Gastroesophageal sphincter (tissue), 4 donors: ENCODE measurements at regions not wholly inside any gene's neighbourhood (a gene's known extent, or its start where the extent isn't known, plus 50 kb on each side); places are given as distances from the start of the nearest gene placed in this dataset.

Experiments
- ATAC-seq: fragments of 150-250 bp; one replicate; pipeline ENCODE4 v1.9.1; 2016; ENCODE audit warnings: mild to moderate bottlenecking, moderate library complexity
- H3K27ac ChIP-seq, 4 donors: fragments of 200-600 bp; sonication (generic) in 3 of 4; 1 replicate in 3 of 4; 2 replicates in 1 of 4; pipeline ENCODE4 v1.5.1; 2016 to 2019
- H3K27me3 ChIP-seq: fragments of 200-600 bp; sonication (generic); one replicate; pipeline ENCODE4 v1.5.1; 2019
- H3K36me3 ChIP-seq, 2 donors: fragments of 200-600 bp; sonication (generic); one replicate each; pipeline ENCODE4 v1.5.1; 2019; ENCODE audit warnings: control low read depth in 1 of 2
- H3K4me1 ChIP-seq, 3 donors: fragments of 200-600 bp; sonication (generic); 1 replicate in 2 of 3; 2 replicates in 1 of 3; pipeline ENCODE4 v1.5.1; 2016 to 2019; ENCODE audit warnings: control low read depth in 2 of 3
- H3K4me3 ChIP-seq, 2 donors: fragments of 200-600 bp; sonication (generic); one replicate each; pipeline ENCODE4 v1.5.1; 2019; ENCODE audit warnings: mild to moderate bottlenecking in 1 of 2, moderate library complexity in 1 of 2
- H3K9me3 ChIP-seq, 3 donors: fragments of 200-600 bp; sonication (generic); one replicate each; pipeline ENCODE4 v1.5.1; 2017 to 2019; ENCODE audit warnings: control low read depth in 2 of 3
- CTCF ChIP-seq, 4 experiments: fragments of 200-600 bp in 2 of 4; fragments of 450-650 bp in 2 of 4; sonication (generic) in 1 of 4; IDR thresholded peaks; one replicate each; pipeline ENCODE4 v1.5.1; 2017 to 2019; ENCODE audit warnings: antibody characterized with exemption in 4 of 4, mild to moderate bottlenecking in 2 of 4, moderate library complexity in 2 of 4
- EP300 ChIP-seq: sonication (generic); formaldehyde crosslinking; IDR thresholded peaks from one replicate; pipeline ENCODE4 v1.6.1; 2017; ENCODE audit warnings: antibody characterized with exemption, mild to moderate bottlenecking
- POLR2A ChIP-seq, 2 donors: fragments of 450-650 bp; IDR thresholded peaks; one replicate each; pipeline ENCODE4 v1.6.1; 2017; ENCODE audit warnings: antibody characterized with exemption in 2 of 2, mild to moderate bottlenecking in 2 of 2, moderate library complexity in 1 of 2
- POLR2AphosphoS5 ChIP-seq: sonication (generic); formaldehyde crosslinking; IDR thresholded peaks from one replicate; pipeline ENCODE4 v1.6.1; 2017; ENCODE audit warnings: antibody characterized with exemption
- WGBS, 2 donors: methylation state at CpG; one replicate each; pipeline ENCODE4 v1.1.5; 2018; ENCODE audit warnings: low coverage in 1 of 2; 5-methylcytosine and 5-hydroxymethylcytosine counted together

- Histone ChIP-seq H3K4me1 (no peaks in the 10 kb centered on the region), H3K27me3 (no peaks in the 10 kb centered on the region), H3K4me3 (no peak overlapping the region), H3K9me3 (no peaks in the 10 kb centered on the region), H3K36me3 (no peaks in the 10 kb centered on the region), H3K27ac (no peak overlapping the region)
- 51 to 64% methylated on average over 3 of the region's 3 CpGs for WGBS, 2 donors
- TF ChIP-seq POLR2A (IDR thresholded peaks at IDR 0.05): no peak
- TF ChIP-seq CTCF (IDR thresholded peaks at IDR 0.05): no peak
- TF ChIP-seq POLR2AphosphoS5: no peak
- no peak for TF ChIP-seq EP300
- no peak for ATAC-seq
Observed at GRCh38 chr5:97735209-97735608, 552.2 kb upstream of the RIOK2 start.

- Histone ChIP-seq H3K27me3 (no peaks in the 10 kb centered on the region), H3K9me3 (no peaks in the 10 kb centered on the region), H3K4me3 (no peak overlapping the region), H3K27ac (no peak overlapping the region), H3K36me3 (no peaks in the 10 kb centered on the region), H3K4me1 (no peaks in the 10 kb centered on the region)
- WGBS, 2 donors: 83 to 96% methylated on average over 4 to 6 of the region's 6 CpGs
- no peak for TF ChIP-seq POLR2AphosphoS5
- no peak for TF ChIP-seq POLR2A (IDR thresholded peaks at IDR 0.05)
- no peak for TF ChIP-seq EP300
- no peak for TF ChIP-seq CTCF (IDR thresholded peaks at IDR 0.05)
- no peak for ATAC-seq
Observed at GRCh38 chr5:97737608-97738007, 554.6 kb upstream of the RIOK2 start.

- H3K4me1 ChIP-seq: no peaks in the 10 kb centered on the region
- no peak overlapping the region for H3K4me3 ChIP-seq
- ATAC-seq: no peak
- H3K9me3 ChIP-seq: peaks cover 0 to 7% (median 0%) of the 10 kb centered on the region in 3 donors
- no peaks in the 10 kb centered on the region for H3K27me3 ChIP-seq
- H3K27ac ChIP-seq: no peak overlapping the region
- no peak for TF ChIP-seq EP300
- TF ChIP-seq CTCF (IDR thresholded peaks at IDR 0.05): no peak
- TF ChIP-seq POLR2AphosphoS5: no peak
- no peak for TF ChIP-seq POLR2A (IDR thresholded peaks at IDR 0.05)
- no peaks in the 10 kb centered on the region for H3K36me3 ChIP-seq
- WGBS, 2 donors: 61 to 92% methylated on average over 3 to 4 of the region's 4 CpGs
Observed at GRCh38 chr5:97745817-97746216, 562.8 kb upstream of the RIOK2 start.

- H3K36me3 ChIP-seq: no peaks in the 10 kb centered on the region
- 74 to 100% methylated on average over 2 of the region's 2 CpGs for WGBS, 2 donors
- no peak for ATAC-seq
- H3K27me3 ChIP-seq: no peaks in the 10 kb centered on the region
- TF ChIP-seq POLR2A (IDR thresholded peaks at IDR 0.05): no peak
- TF ChIP-seq CTCF (IDR thresholded peaks at IDR 0.05): no peak
- no peak for TF ChIP-seq EP300
- TF ChIP-seq POLR2AphosphoS5: no peak
- H3K27ac ChIP-seq: no peak overlapping the region
- H3K4me3 ChIP-seq: no peak overlapping the region
- peaks cover 0 to under 1% (median 0%) of the 10 kb centered on the region in 3 donors for H3K9me3 ChIP-seq
- H3K4me1 ChIP-seq: no peaks in the 10 kb centered on the region
Observed at GRCh38 chr5:97750576-97750975, 567.5 kb upstream of the RIOK2 start.

- Histone ChIP-seq H3K4me1 (no peaks in the 10 kb centered on the region), H3K4me3 (no peak overlapping the region), H3K36me3 (no peaks in the 10 kb centered on the region), H3K27ac (no peak overlapping the region), H3K9me3 (no peaks in the 10 kb centered on the region), H3K27me3 (no peaks in the 10 kb centered on the region)
- TF ChIP-seq CTCF (IDR thresholded peaks at IDR 0.05) (no peak), POLR2A (IDR thresholded peaks at IDR 0.05) (no peak), POLR2AphosphoS5 (no peak), EP300 (no peak)
- ATAC-seq: no peak
- WGBS, 2 donors: 36% methylated on average over 1 of the region's 1 CpG
Observed at GRCh38 chr5:97751540-97751939, 568.5 kb upstream of the RIOK2 start.
